DLD1 (cell line): ENCODE measurements at regions not wholly inside any gene's neighbourhood (a gene's known extent, or its start where the extent isn't known, plus 50 kb on each side); places are given as distances from the start of the nearest gene placed in this dataset.
"Not testable (repeated sequence)": the region's sequence is repeated elsewhere in the genome, so short reads cannot be mapped to it uniquely, and the experiment has no call there.

Experiments used
- in situ Hi-C: cut with HindIII; loops from 2 replicates; pipeline ENCODE4 v1.10.0; 2017; ENCODE audit warnings: low sequenced_read_pairs

- in situ Hi-C loops = not testable (repeated sequence)
These were observed 68.6 kb upstream of the SGK1 start for GRCh38 chr6:134386482-134386881.

GRCh38 chr6:134381959-134382358, 64.0 kb upstream of the SGK1 start:
- in situ Hi-C loops = no loop called here

- in situ Hi-C loops = loop anchor here (5.0 kb wide), 1 partner anchor 48 kb away; no protein-coding TSS in a partner anchor
These were observed 61.7 kb upstream of the SGK1 start for GRCh38 chr6:134379599-134379998.

GRCh38 chr6:134379076-134379475, 61.2 kb upstream of the SGK1 start:
- in situ Hi-C loops = loop anchor here (5.0 kb wide), 1 partner anchor 48 kb away; no protein-coding TSS in a partner anchor

- in situ Hi-C loops = loop anchor here (5.0 kb wide), 1 partner anchor 49 kb away; no protein-coding TSS in a partner anchor
These were observed 60.5 kb upstream of the SGK1 start for GRCh38 chr6:134378426-134378825.

GRCh38 chr6:134376785-134377184, 58.9 kb upstream of the SGK1 start:
- in situ Hi-C loops = loop anchor here (5.0 kb wide), 1 partner anchor 51 kb away; no protein-coding TSS in a partner anchor

GRCh38 chr6:134375220-134375580, 57.3 kb upstream of the SGK1 start:
- in situ Hi-C loops = loop anchor here (5.0 kb wide), 1 partner anchor 52 kb away; no protein-coding TSS in a partner anchor

GRCh38 chr6:134374491-134375219, 56.7 kb upstream of the SGK1 start:
- in situ Hi-C loops = loop anchor here (5.0 kb wide), 1 partner anchor 53 kb away; no protein-coding TSS in a partner anchor

- in situ Hi-C loops = no loop called here
These were observed 56.1 kb upstream of the SGK1 start for GRCh38 chr6:134373993-134374392.

- in situ Hi-C loops = no loop called here
These were observed 55.5 kb upstream of the SGK1 start for GRCh38 chr6:134373282-134373922.

- in situ Hi-C loops = no loop called here
These were observed 54.8 kb upstream of the SGK1 start for GRCh38 chr6:134372603-134373281.

GRCh38 chr6:134368670-134369069, 50.8 kb upstream of the SGK1 start:
- in situ Hi-C loops = no loop called here
